Loucy (cell line): ENCODE measurements at regions not wholly inside any gene's neighbourhood (a gene's known extent, or its start where the extent isn't known, plus 50 kb on each side); places are given as distances from the start of the nearest gene placed in this dataset.

ENCODE experiments used
- EZH2phosphoT487 ChIP-seq: fragments of 200-600 bp; IDR thresholded peaks from 2 replicates; pipeline ENCODE4 v1.6.1; 2018; ENCODE audit warnings: antibody characterized with exemption, mild to moderate bottlenecking, moderate library complexity, borderline replicate concordance
- TF ChIP-seq, protein P1 (sequence below): fragments of 200-600 bp; sonication (generic); conservative IDR thresholded peaks from 2 replicates; pipeline ENCODE4 v1.5.1; 2014; ENCODE audit warnings: mild to moderate bottlenecking, antibody characterized with exemption, low read length

DNA sequence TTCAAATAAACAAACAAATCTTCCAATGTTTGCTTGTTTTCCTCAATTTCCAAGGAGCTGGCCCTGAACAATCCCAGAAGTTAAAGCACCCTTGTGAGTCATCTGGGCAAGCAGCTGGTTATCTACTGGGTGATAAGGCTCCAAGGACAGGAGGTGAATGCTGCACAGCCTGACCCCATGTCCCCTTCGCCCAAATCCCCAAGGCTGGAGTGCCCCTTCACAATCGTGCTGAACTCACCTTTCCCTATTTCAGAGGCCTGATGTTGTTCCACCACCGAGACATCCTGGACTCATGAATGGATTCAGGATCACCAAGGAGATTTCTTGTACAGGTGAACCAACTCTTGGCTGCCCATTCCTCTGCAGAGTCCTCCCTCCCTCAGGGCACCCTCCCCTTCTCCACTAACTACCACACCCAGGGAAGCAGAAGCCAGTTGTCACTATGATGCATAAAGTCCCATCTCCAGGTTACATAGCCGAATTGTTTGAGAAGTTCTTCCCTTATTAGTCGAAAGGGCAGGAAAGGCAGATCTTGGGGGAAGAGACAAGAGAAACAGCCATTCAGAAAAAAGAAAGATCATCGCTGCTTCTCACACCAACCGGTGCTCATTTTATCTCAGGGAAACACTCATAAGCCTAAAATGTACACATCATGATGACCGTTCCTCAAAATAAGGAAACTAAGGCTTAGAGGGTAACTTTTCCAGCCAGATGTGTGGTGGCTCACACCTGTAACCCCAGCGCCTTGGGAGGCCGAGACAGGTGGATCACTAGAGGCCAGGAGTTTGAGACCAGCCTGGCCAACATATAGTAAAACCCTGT, 138.8 kb upstream of the RREB1 start:
- TF ChIP-seq, protein P1, sequence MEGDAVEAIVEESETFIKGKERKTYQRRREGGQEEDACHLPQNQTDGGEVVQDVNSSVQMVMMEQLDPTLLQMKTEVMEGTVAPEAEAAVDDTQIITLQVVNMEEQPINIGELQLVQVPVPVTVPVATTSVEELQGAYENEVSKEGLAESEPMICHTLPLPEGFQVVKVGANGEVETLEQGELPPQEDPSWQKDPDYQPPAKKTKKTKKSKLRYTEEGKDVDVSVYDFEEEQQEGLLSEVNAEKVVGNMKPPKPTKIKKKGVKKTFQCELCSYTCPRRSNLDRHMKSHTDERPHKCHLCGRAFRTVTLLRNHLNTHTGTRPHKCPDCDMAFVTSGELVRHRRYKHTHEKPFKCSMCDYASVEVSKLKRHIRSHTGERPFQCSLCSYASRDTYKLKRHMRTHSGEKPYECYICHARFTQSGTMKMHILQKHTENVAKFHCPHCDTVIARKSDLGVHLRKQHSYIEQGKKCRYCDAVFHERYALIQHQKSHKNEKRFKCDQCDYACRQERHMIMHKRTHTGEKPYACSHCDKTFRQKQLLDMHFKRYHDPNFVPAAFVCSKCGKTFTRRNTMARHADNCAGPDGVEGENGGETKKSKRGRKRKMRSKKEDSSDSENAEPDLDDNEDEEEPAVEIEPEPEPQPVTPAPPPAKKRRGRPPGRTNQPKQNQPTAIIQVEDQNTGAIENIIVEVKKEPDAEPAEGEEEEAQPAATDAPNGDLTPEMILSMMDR, result no peak
- no peak for TF ChIP-seq EZH2phosphoT487
